ENCODE measurements at regions not wholly inside any gene's neighbourhood (a gene's known extent, or its start where the extent isn't known, plus 50 kb on each side); places are given as distances from the start of the nearest gene placed in this dataset.

DNA sequence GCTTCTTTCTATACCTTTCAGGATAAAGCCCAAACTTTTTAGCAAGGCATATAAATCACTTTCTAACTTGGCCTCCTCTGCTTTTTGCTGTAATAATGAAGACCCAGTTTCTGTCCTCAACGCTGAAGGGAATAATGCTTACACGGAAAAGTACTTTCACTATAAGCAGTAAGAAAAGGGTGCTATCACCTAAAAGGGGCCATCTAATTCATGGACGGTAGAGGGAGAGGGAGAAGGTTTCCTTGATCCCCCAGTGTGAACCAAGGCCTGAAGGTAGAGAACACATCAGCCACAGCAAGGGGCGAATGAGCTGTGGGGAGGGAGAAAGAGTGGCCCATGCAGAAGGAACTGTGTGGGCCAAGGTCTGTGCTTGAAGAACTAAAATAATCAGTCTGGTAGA, 417.7 kb upstream of the CLINT1 start:
- in situ Hi-C loops (cut with HindIII; ENCODE audit: low pct_unique_long_range_greater_than_20kb, low sequenced_read_pairs) = no loop called here
- no peak for DNase-seq (ENCODE audit: low read depth)

DNA sequence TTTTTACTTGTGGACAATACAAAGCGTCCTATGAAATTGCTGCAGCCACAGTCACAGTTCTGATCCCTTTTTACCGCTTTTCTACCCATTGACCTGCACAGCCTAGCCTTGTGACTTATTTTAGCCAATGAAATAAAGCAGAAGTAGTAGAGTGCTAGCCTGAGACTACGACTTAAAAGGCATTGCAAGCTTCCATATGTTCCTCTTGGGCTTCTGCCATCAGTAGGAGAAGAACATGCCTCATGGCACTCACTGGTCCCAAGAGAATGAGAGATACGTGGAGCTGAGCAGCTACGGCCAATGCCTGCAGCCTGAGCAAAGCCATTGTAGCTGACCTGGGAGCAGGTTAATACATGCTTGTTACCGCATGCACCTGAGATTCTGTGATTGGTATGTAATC, 416.6 kb upstream of the CLINT1 start:
- DNase-seq (ENCODE audit: low read depth) = no peak
- in situ Hi-C loops (cut with HindIII; ENCODE audit: low pct_unique_long_range_greater_than_20kb, low sequenced_read_pairs) = no loop called here

DNA sequence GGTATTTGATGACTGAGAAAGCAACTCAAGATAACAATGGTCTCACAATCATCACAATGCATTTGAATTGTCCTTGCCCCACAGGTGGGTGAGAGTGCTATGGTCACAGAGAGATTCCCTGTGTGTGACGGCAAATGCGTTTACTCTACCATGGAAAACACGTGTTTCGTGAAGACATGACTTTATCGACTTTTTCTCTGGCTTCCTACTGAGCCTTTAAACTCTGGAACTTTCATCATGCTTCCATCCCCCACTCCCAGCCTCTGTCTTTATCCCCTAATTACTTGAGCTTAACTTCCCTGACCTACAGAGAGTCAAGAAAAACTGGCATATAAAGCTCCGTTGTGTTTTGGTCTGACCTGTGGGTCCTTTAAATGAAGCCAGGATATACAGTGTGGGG, 414.1 kb upstream of the CLINT1 start:
- in situ Hi-C loops (cut with HindIII; ENCODE audit: low pct_unique_long_range_greater_than_20kb, low sequenced_read_pairs) = no loop called here
- no peak for DNase-seq (ENCODE audit: low read depth)

DNA sequence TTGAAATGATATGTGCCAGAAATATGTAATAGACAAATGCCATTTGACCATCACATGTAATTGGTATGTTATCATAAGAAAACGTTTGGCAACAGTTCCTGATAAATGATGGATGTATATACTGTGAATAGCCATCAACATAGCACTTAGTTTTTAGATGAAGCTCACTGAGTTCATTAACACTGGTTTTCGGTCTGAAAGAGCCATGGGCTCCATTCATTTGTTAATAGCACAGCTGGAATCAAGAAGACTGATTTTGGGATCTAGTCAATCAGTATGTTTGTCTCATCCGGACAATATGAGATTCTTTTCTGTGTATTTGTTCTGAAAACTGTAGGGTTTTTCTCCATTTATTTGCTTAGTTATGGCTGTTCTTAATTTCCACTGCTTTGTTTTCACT, 413.5 kb upstream of the CLINT1 start:
- in situ Hi-C loops (cut with HindIII; ENCODE audit: low pct_unique_long_range_greater_than_20kb, low sequenced_read_pairs) = no loop called here
- no peak for DNase-seq (ENCODE audit: low read depth)

DNA sequence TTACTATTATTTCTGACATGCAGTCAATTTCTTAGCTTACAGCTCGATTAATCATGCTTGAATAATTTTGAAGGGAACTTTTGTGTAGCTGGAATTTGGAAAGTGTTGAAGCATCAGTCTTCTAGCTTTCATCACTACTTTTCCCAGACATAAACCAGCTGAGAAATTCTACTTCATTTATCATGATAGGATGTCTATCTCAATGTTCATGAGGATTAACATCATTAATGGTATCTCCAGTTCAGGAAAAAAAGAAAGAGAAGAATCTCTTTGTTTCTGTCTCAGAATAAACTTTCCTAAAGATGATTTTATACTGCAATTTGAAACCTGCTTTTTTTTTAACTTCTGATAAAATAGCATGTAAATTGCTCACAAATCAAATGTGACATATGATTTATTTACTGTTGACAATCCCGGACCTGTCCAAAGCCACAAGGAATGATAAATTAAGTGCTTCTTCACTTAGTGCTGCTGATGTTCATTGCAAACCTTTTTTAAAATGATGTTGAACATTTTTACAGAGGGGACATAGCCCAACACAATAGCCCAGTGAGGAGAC, 412.1 kb upstream of the CLINT1 start:
- DNase-seq (ENCODE audit: low read depth) = no peak
- in situ Hi-C loops (cut with HindIII; ENCODE audit: low pct_unique_long_range_greater_than_20kb, low sequenced_read_pairs) = no loop called here

DNA sequence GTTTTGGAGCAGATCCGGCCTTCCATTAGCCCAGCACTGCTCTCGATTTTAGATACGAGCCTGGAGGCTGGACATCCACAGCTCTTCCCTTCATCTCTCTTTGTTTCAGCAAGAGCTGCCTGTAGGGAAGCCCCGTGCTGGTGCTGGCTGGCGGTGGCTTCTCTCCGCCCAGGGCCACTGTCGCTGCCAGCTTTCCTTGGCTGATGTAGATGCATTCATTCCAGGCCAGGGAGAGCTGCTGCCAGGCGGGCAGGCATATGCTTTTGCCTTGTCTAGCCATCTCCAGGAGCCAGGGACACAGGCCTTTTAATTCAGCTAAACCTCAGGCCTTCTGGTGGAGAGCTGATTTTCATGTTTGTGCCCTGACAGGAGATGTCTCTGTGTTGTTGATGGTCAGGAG, 409.3 kb upstream of the CLINT1 start:
- in situ Hi-C loops (cut with HindIII; ENCODE audit: low pct_unique_long_range_greater_than_20kb, low sequenced_read_pairs) = no loop called here
- no peak for DNase-seq (ENCODE audit: low read depth)

DNA sequence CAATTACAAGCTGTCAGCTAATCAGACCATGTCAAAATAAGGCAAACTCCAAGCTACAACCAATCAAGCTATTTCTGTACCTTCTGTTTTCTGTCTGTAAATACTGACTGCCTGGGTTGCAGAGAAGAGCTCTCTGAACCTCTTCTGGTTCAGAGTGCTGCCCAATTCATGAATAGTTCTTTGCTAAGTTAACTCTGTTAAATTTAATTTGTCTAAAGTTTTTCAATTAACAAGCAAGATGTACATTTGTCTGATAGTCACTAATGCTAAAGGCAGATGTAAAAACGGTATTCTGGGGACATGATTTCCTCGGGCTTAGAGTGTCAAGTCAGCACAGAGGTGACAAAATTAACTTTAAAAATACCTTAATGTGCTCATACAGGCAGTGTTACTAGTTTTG, 408.3 kb upstream of the CLINT1 start:
- no peak for DNase-seq (ENCODE audit: low read depth)
- in situ Hi-C loops (cut with HindIII; ENCODE audit: low pct_unique_long_range_greater_than_20kb, low sequenced_read_pairs) = no loop called here

DNA sequence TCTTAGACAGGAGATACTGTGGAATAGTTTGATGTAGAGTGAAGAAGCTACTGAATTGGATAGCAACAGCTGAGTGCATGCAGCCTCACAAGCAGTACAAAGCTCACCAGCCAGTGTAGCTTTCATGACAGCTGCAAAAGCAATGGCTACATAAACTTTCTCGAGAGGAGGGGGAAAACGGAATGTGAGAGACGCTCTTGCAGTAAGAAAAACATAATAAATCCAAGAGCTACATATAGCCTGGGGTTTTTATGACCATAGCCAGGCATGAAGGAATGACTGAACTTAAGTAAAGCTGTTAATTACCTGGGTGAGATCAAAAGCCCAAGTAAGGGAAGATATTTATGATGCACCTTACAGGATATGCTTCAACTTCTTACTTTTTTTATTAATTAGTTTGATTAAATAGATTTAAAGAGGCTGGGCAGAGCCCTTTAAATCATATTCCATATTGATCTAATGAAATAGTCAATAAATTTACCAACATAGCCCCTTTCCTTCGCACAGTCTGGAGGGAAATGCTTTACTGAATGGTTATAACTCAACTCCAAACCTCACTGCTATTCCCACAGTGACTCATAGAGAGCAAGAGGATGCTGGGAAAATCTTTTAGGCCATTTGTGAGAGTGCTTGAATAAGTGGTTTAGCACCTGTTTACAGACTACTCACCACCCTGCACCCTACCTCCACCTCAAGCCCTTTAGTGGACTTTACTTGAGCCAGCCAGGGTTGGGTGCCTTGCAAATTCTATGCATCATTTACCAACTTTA, 407.2 kb upstream of the CLINT1 start:
- no peak for DNase-seq (ENCODE audit: low read depth)
- in situ Hi-C loops (cut with HindIII; ENCODE audit: low pct_unique_long_range_greater_than_20kb, low sequenced_read_pairs) = no loop called here

DNA sequence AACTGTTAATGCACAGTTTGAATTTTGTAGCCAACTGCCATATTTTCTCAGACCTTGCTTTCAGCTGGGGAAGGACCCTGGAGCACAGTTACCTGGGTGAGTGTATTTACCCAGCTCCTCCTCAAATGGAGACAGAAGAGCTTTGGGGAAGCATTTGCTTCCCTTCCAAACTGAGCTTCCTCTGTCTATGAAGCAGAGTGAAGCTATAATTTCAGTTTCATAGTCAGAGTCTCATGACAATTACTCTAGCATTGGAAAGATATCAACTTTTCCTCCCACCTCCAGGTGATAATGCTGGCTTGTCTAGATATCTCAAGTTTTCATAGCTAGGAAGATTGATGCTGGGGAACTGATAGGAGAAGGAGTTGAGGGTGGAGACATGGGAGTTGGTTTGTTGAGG, 406.4 kb upstream of the CLINT1 start:
- in situ Hi-C loops (cut with HindIII; ENCODE audit: low pct_unique_long_range_greater_than_20kb, low sequenced_read_pairs) = no loop called here

DNA sequence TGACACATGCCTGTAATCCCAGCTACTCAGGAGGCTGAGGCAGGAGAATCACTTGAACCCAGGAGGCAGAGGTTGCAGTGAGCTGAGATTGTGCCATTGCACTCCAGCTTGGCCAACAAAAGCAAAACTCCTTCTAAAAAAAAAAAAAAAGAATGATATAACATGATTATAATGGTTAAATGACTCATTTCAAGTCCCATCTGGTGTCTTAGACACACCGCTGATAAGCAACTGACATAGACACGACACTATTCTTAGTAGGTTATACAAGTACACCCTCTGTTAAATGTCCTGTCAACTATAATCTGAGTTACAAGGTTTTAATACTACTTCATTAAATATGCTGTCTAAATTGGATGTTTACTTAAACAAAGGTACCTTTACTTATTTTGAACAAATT, 405.3 kb upstream of the CLINT1 start:
- in situ Hi-C loops (cut with HindIII; ENCODE audit: low pct_unique_long_range_greater_than_20kb, low sequenced_read_pairs) = no loop called here

More for the DNA sequence above, 406.4 kb upstream of the CLINT1 start:
- DNase-seq (ENCODE audit: low read depth) = no peak

DNA sequence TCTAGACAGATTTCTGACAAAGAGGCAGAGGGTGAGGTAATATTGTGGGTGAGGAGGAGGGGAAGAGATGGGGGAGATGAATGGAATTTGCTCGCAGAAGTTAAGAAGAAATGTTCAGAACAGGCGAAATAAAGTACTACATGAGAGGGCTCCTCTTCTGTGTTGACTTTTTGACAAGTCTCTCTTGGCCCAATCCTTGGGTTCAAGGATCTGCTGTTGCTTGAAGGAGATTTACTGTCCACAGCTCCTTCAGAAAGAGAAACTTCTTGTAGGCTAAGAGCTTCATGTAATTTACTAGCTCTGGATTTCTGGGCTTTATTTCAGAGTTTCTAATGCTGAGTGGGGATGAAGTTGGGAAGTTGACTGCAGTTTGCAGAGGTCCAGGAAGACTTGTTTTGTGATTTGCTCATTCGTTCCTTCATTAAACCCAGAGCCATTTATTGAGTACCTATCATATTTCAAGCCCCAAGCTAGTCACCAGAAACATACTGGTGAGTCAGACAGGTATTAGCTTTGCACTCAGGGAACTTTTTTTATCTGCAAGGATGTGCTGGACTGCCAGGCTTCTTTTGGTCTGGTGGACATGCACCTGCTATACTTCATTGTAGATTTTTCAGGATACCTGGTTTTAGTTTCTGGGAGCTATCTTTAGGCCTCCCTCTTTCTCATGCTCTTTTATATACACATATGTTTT, 402.9 kb upstream of the CLINT1 start:
- DNase-seq (ENCODE audit: low read depth) = no peak
- in situ Hi-C loops (cut with HindIII; ENCODE audit: low pct_unique_long_range_greater_than_20kb, low sequenced_read_pairs) = no loop called here

More for the DNA sequence above, 405.3 kb upstream of the CLINT1 start:
- DNase-seq (ENCODE audit: low read depth) = no peak

DNA sequence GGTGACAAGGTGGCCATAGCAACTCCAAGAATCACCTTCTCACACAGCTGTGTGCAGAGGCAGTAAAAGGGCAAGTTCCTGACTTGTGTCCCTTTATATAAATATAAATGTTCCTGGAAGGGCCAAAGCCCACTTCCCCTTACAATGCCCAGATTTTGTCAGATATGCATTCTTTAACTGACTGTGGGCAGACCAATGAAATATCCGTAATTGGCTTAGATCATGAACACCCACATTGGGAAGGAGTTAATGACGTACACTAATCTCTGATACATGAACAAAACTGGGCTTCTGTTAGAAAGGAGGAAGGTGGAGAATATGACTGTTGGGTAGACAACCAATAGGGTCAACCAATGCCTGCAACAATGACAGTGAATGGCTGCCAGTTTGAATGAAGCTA, 397.2 kb upstream of the CLINT1 start:
- DNase-seq (ENCODE audit: low read depth) = no peak
- in situ Hi-C loops (cut with HindIII; ENCODE audit: low pct_unique_long_range_greater_than_20kb, low sequenced_read_pairs) = no loop called here

DNA sequence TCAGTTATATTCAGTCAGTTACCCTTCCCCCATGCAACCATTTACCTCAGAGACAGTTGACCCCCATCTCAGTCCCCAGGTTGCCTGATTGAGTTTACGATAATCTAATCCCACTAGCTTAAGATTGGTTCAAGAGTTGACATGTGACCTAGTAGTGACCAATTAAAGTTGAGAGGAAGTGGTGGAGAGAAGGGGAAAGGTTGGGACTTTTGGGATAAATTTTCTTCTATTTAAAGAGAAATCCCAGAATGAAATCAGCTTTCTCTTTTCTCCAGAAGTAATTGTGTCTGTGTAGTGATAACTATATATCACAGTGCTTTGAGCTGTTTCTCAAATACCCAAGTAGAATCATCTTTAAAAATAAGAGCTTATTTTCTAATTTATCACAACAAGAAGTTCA, 396.7 kb upstream of the CLINT1 start:
- DNase-seq (ENCODE audit: low read depth) = no peak
- in situ Hi-C loops (cut with HindIII; ENCODE audit: low pct_unique_long_range_greater_than_20kb, low sequenced_read_pairs) = no loop called here

DNA sequence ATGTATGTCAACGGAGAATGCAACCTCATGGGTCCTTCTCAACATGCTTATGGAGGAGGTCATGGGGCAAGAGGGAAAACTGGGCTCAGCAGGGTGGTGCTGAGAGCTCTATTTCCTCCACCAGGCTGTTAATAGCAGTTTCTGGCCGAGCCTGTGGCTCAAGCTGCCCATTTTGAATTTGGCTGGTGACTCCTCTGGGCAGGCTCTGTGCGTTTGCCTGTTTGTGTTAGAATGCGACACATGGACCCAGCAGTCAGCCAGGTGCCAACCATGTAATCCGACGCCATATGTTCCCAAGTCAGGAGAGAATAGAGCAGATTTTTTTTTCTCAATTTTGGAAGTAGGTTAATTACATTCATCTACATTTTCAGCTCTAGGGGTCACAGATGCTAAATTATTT, 387.7 kb upstream of the CLINT1 start:
- in situ Hi-C loops (cut with HindIII; ENCODE audit: low pct_unique_long_range_greater_than_20kb, low sequenced_read_pairs) = no loop called here
- no peak for DNase-seq (ENCODE audit: low read depth)

DNA sequence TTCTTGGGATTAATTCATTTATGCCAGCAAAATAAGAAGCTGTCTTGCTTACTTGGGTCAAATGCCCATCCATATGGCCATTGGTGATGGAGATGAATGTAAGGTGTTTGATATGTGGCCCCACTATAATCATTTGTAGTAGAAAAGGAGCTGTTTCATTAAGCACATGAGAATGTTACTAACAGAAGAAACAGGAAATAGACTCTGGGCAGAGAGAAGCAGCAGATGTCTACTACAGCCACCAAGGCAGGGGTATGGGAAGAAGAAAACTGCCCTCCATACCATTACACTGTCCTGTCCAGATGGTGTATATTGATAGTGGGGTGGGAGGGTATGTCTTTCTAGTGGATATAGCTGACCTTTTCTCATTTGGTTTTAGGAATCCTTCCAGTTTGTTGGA, 386.6 kb upstream of the CLINT1 start:
- in situ Hi-C loops (cut with HindIII; ENCODE audit: low pct_unique_long_range_greater_than_20kb, low sequenced_read_pairs) = no loop called here
- no peak for DNase-seq (ENCODE audit: low read depth)

DNA sequence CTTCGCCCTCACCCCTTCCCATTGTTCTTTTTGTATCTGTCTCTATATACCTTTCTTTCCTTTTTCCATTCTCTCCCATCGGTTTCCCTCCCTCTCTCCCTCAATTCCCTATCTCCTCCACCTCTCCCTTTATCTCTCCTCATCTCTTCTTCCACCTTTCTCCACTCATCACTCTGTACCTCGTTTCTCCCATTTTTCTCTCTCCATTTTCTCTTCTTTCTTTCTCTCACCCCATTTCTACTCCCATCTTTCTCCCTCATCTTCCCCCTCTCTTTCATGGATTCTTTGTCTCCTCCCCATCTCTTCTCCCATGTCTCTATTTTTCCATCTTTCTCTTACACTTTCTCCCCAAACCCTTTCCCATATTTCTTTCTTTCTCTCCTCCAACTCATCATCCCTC, 385.9 kb upstream of the CLINT1 start:
- in situ Hi-C loops (cut with HindIII; ENCODE audit: low pct_unique_long_range_greater_than_20kb, low sequenced_read_pairs) = no loop called here
- no peak for DNase-seq (ENCODE audit: low read depth)

DNA sequence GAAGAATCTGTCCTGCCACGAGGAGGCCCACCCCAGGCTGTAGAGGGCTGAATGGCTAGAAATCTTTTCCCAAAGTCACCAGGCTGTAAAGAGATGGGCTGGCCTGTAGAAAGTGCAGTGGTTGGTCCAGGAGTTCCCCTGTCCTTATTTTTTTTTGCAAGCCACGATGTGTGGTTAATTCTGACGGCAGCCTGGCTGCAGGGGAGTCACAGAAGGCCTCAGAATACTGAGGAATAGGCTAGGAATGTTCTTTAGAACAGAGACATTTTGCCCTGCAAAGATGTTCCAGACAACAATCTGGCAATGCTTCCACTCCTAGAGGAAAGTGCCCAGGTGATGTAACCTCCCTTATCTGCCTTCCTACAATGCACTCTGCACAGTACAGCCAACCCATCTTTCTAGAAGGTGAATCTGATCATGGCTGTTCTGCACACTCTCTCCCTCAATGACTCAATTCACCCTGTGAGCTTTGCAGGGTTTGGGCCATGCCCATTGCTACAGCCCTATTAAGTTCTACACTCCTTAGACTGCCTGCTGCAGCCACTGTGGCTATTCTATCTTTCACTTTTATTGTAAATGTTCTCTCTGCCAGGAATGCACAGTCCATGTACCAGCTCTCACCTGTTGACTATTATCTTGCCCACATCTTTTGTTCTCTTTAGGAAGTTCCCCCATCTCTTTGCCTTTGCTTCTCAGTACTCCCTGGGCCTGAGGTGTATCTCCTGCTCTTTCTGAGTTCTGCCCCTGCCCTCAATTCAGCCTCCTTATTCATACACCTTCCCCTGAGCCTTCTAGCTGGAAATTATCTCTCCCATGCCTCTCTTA, 377.8 kb upstream of the CLINT1 start:
- in situ Hi-C loops (cut with HindIII; ENCODE audit: low pct_unique_long_range_greater_than_20kb, low sequenced_read_pairs) = no loop called here
- DNase-seq (ENCODE audit: low read depth) = no peak

DNA sequence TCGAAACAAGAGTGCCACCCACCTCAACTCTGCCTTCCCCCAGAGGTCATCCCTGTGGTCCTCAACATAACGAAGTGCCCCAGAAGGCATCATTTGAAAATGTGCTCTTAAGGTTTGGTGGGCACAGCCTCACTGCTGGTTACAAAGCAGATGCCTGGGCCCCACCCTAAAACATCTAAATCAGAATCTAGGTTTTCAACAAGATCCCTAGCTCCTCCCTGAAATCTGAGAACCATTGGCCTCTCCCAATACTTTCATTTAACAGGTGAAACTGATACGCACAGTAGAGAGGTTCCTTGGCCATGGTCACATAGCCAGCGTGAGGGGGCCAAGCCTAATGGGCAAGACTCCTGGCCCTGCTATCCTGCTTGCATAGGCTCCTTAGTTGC, 376.2 kb upstream of the CLINT1 start:
- no peak for DNase-seq (ENCODE audit: low read depth)
- in situ Hi-C loops (cut with HindIII; ENCODE audit: low pct_unique_long_range_greater_than_20kb, low sequenced_read_pairs) = no loop called here
